PC-3 (cell line): ENCODE measurements at regions not wholly inside any gene's neighbourhood (a gene's known extent, or its start where the extent isn't known, plus 50 kb on each side); places are given as distances from the start of the nearest gene placed in this dataset.

Experiments
- ATAC-seq: fragments of 200-7000 bp; cut with Tn5 transposase; 2 replicates; pipeline ENCODE4 v1.9.1; 2020; ENCODE audit warnings: mild to moderate bottlenecking, moderate library complexity
- BruUV-seq: library from RNA; stranded (reverse); fragments of 400-500 nt; replicated peaks from 2 replicates; lab custom pipeline; 2021; lab: Mats Ljungman, UMichigan
- CTCF ChIA-PET: fragments of 300-600 bp; sonication (Branson Sonifier 250); formaldehyde crosslinking; loops from one replicate; lab custom pipeline; 2022; ENCODE audit warnings: antibody characterized with exemption; lab: Charles Lee
- POLR2A ChIA-PET: fragments of 300-600 bp; sonication (Branson Sonifier 250); formaldehyde crosslinking; loops from one replicate; lab custom pipeline; 2022; ENCODE audit warnings: antibody characterized with exemption; ENCODE audit not compliant: unreplicated experiment; lab: Charles Lee
- DNase-seq: peaks from one replicate; pipeline ENCODE4 v3.0.0-alpha.2; 2015
- H2AFZ ChIP-seq: fragments of 300-600 bp; sonication (generic); 2 replicates; pipeline ENCODE4 v1.6.0; 2016; ENCODE audit warnings: antibody characterized with exemption, low read length
- H3F3A ChIP-seq: fragments of 300-600 bp; sonication (generic); one replicate; pipeline ENCODE4 v1.6.0; 2017; ENCODE audit warnings: antibody characterized with exemption, low read length, control low read depth, mild to moderate bottlenecking; ENCODE audit not compliant: unreplicated experiment
- H3K27ac ChIP-seq: fragments of 300-600 bp; sonication (generic); 2 replicates; pipeline ENCODE4 v1.5.1; 2016; ENCODE audit warnings: mild to moderate bottlenecking, low read length
- H3K27me3 ChIP-seq: fragments of 300-600 bp; sonication (generic); 2 replicates; pipeline ENCODE4 v1.6.1; 2016; ENCODE audit warnings: low read length, mixed read lengths
- H3K36me3 ChIP-seq: fragments of 300-600 bp; sonication (generic); 2 replicates; pipeline ENCODE4 v1.6.1; 2016; ENCODE audit warnings: low read depth, mixed run types, low read length, mixed read lengths
- H3K4me1 ChIP-seq: fragments of 300-600 bp; sonication (generic); 2 replicates; pipeline ENCODE4 v1.5.1; 2016; ENCODE audit warnings: low read length; ENCODE audit not compliant: insufficient read depth
- H3K4me2 ChIP-seq: fragments of 300-600 bp; sonication (generic); 2 replicates; pipeline ENCODE4 v1.6.0; 2016; ENCODE audit warnings: low read length
- H3K4me3 ChIP-seq: fragments of 300-600 bp; sonication (generic); 2 replicates; pipeline ENCODE4 v1.5.1; 2016; ENCODE audit warnings: mild to moderate bottlenecking, low read length, mixed read lengths
- H3K79me2 ChIP-seq: fragments of 300-600 bp; sonication (generic); 2 replicates; pipeline ENCODE4 v1.6.1; 2017; ENCODE audit warnings: low read length, mixed read lengths
- H3K9ac ChIP-seq: fragments of 300-600 bp; sonication (generic); 2 replicates; pipeline ENCODE4 v1.6.0; 2016; ENCODE audit warnings: mild to moderate bottlenecking, low read length
- H3K9me2 ChIP-seq: fragments of 300-600 bp; sonication (generic); replicated peaks from 2 replicates; pipeline ENCODE4 v1.6.1; 2016; ENCODE audit warnings: mixed run types, low read length, mixed read lengths
- H3K9me3 ChIP-seq: fragments of 300-600 bp; sonication (generic); 2 replicates; pipeline ENCODE4 v1.6.1; 2016; ENCODE audit warnings: low read length, mixed read lengths
- H4K20me1 ChIP-seq: fragments of 300-600 bp; sonication (generic); 2 replicates; pipeline ENCODE4 v1.6.1; 2016; ENCODE audit warnings: low read length, mixed read lengths
- EZH2 ChIP-seq: fragments of 300-600 bp; sonication (generic); IDR thresholded peaks from one replicate; pipeline ENCODE4 v1.6.1; 2017; ENCODE audit warnings: antibody characterized with exemption, mild to moderate bottlenecking, low read length; ENCODE audit not compliant: unreplicated experiment
- EZH2phosphoT487 ChIP-seq: fragments of 300-600 bp; sonication (generic); IDR thresholded peaks from 2 replicates; pipeline ENCODE4 v1.6.1; 2018; ENCODE audit warnings: mild to moderate bottlenecking, antibody characterized with exemption, low read length, borderline replicate concordance
- intact Hi-C: fragments of 100-400 bp; cut with micrococcal nuclease; formaldehyde crosslinking; loops from 2 replicates; pipeline ENCODE4 v1.9.0; 2023
- TF ChIP-seq, protein P1 (sequence below): fragments of 300-600 bp; sonication (generic); conservative IDR thresholded peaks from 2 replicates; pipeline ENCODE4 v1.5.1; 2017; ENCODE audit warnings: antibody characterized with exemption, low read depth, mild to moderate bottlenecking, low read length

DNA sequence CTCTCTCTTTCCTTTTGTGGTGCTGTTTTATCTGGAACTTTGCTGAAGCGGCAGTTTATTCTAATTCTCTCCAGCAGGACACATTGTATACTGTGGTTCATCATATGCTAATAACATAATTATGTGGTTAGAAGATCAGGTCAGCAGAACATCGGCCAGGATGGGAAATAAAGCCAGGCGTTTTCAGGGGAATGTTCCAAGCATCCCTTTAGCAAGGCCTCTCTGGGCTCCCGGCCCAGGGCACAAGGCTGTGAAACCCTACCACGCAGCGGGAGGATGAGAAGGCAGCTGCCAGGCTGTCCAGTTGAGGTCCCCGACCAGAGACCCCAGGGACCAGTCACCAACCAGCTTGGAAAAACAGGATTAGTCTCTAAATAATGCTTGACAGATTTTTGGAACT is 112.2 kb upstream of the GALNT17 start:
- H4K20me1 ChIP-seq = no peaks in the 10 kb centered on the region
- no peak overlapping the region for H2AFZ ChIP-seq
- CTCF ChIA-PET = no interaction called here
- H3K27ac ChIP-seq = no peak overlapping the region
- no peaks in the 10 kb centered on the region for H3K27me3 ChIP-seq
- no peaks in the 10 kb centered on the region for H3K9me3 ChIP-seq
- TF ChIP-seq EZH2phosphoT487 (no peak), EZH2 (no peak)
- TF ChIP-seq, protein P1, sequence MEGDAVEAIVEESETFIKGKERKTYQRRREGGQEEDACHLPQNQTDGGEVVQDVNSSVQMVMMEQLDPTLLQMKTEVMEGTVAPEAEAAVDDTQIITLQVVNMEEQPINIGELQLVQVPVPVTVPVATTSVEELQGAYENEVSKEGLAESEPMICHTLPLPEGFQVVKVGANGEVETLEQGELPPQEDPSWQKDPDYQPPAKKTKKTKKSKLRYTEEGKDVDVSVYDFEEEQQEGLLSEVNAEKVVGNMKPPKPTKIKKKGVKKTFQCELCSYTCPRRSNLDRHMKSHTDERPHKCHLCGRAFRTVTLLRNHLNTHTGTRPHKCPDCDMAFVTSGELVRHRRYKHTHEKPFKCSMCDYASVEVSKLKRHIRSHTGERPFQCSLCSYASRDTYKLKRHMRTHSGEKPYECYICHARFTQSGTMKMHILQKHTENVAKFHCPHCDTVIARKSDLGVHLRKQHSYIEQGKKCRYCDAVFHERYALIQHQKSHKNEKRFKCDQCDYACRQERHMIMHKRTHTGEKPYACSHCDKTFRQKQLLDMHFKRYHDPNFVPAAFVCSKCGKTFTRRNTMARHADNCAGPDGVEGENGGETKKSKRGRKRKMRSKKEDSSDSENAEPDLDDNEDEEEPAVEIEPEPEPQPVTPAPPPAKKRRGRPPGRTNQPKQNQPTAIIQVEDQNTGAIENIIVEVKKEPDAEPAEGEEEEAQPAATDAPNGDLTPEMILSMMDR = no peak
- H3K9me2 ChIP-seq = no peaks in the 10 kb centered on the region
- POLR2A ChIA-PET = no interaction called here
- no peak overlapping the region for H3K4me3 ChIP-seq
- no peaks in the 10 kb centered on the region for H3F3A ChIP-seq
- DNase-seq (no peak), ATAC-seq (no peak)
- no peak overlapping the region for H3K4me2 ChIP-seq
- no peaks in the 10 kb centered on the region for H3K79me2 ChIP-seq
- H3K9ac ChIP-seq = no peak overlapping the region
- no TSS peak for BruUV-seq
- intact Hi-C loops = no loop called here
- no peaks in the 10 kb centered on the region for H3K4me1 ChIP-seq
- no peaks in the 10 kb centered on the region for H3K36me3 ChIP-seq

DNA sequence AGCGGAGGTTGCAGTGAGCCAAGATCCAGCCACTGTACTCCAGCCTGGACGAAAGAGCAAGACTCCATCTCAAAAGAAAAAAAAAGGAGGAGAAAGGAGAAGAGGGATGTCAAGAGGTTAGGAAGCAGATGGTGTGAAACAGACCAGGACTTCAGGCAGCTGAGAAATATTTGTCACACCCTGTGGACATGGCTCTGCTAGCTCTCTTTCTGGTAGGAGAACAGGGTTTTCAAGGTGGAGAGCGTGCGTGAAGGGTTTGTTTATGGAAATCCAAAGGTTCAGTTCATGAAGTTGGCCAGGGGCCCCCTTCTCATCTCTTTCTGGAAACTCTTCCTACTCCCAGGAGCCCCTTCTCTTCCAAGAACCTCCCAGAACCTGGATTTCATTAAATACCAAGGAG is 110.8 kb upstream of the GALNT17 start:
- no peak for DNase-seq
- H3K36me3 ChIP-seq = no peaks in the 10 kb centered on the region
- CTCF ChIA-PET = no interaction called here
- no peak for ATAC-seq
- H3K4me3 ChIP-seq = no peak overlapping the region
- no peaks in the 10 kb centered on the region for H3K9me3 ChIP-seq
- no peak overlapping the region for H2AFZ ChIP-seq
- no peak overlapping the region for H3K27ac ChIP-seq
- H3K4me1 ChIP-seq = no peaks in the 10 kb centered on the region
- no peaks in the 10 kb centered on the region for H3K9me2 ChIP-seq
- no peaks in the 10 kb centered on the region for H3K27me3 ChIP-seq
- BruUV-seq = no TSS peak
- POLR2A ChIA-PET = no interaction called here
- H4K20me1 ChIP-seq = no peaks in the 10 kb centered on the region
- intact Hi-C loops = no loop called here
- TF ChIP-seq EZH2phosphoT487 (no peak), EZH2 (no peak)
- TF ChIP-seq, protein P1 = no peak
- no peaks in the 10 kb centered on the region for H3F3A ChIP-seq
- H3K4me2 ChIP-seq = no peak overlapping the region
- no peak overlapping the region for H3K9ac ChIP-seq
- H3K79me2 ChIP-seq = no peaks in the 10 kb centered on the region

DNA sequence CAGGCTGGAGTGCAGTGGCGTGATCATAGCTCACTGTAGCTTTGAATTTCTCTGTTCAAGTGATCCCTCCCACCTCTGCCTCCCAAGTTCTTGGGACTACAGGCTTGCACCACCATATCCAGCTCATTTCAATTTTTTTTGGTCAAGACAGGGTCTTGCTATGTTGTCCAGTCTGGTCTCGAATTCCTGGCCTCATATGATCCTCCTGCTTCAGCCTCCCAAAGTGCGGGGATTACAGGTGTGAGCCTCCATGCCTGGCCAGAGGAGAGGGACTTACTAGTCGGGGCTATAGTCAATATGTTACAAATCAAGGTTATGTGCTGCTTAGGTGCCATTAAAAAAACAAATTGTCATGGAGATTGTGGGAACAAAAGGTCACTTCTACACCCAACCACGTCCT is 105.3 kb upstream of the GALNT17 start:
- Histone ChIP-seq H3K9me2 (no peaks in the 10 kb centered on the region), H3K4me3 (no peak overlapping the region), H3K9ac (no peak overlapping the region), H3K4me2 (no peak overlapping the region), H3K9me3 (no peaks in the 10 kb centered on the region), H3F3A (no peaks in the 10 kb centered on the region), H2AFZ (no peak overlapping the region), H4K20me1 (no peaks in the 10 kb centered on the region), H3K4me1 (no peaks in the 10 kb centered on the region), H3K79me2 (no peaks in the 10 kb centered on the region), H3K36me3 (no peaks in the 10 kb centered on the region), H3K27ac (no peak overlapping the region), H3K27me3 (no peaks in the 10 kb centered on the region)
- ChIA-PET CTCF (no interaction called here), POLR2A (no interaction called here)
- intact Hi-C loops = no loop called here
- DNase-seq (no peak), ATAC-seq (no peak)
- TF ChIP-seq EZH2phosphoT487 (no peak), EZH2 (no peak)
- TF ChIP-seq, protein P1 = no peak
- BruUV-seq = no TSS peak
